Jurkat, Clone E6-1 (cell line): ENCODE measurements at regions not wholly inside any gene's neighbourhood (a gene's known extent, or its start where the extent isn't known, plus 50 kb on each side); places are given as distances from the start of the nearest gene placed in this dataset.
"Not testable (repeated sequence)": the region's sequence is repeated elsewhere in the genome, so short reads cannot be mapped to it uniquely, and the experiment has no call there.

Source experiments
- DNase-seq: peaks from one replicate; pipeline ENCODE4 v3.0.0-alpha.2; 2011; ENCODE audit warnings: low read depth, low spot score
- H3K4me3 ChIP-seq: 2 replicates; pipeline ENCODE4 v1.5.1; 2011; ENCODE audit warnings: mild to moderate bottlenecking, low read length, control low read depth, moderate library complexity

DNA sequence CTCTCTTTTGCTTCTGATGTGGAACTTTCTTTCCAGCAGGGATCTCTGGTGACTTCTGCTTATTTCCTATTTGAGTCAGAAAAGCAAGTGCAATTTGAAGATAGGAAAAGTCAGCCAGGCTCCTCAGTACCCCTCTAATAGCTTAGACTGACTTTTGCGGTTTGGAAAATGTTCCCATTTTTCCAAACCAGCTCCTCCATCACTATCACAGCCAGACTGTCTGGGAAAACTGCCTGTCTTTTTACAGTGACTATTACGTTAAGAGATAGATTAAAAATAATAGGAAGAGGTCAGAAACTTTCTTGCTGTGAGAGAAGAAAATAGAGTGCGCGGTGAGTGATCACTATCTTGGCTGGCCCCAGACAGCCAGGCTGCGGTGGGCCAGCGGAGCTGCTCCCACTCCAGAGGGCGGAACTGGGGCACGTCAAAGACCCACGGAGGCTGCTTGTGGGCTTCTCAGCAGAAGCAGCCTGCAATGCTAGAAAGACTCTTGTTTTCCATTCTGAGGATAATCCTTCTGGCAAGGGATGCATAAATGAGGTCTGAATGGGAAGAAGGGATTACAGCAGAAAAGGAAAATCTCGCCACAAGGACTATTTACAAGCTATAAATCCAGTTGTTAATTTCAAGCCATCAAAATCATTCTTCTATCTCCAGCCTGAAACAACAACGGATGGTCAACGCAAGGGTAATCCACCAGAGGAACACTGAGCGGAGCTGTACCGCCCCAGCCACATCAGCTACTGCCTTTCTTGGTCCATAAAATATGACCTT is 151.0 kb upstream of the MSX2 start:
- DNase-seq: no peak

GRCh38 chr5:174575043-174575442 is 149.3 kb upstream of the MSX2 start:
- DNase-seq: no peak
- no peak overlapping the region for H3K4me3 ChIP-seq

More for the DNA sequence above, 151.0 kb upstream of the MSX2 start:
- no peak overlapping the region for H3K4me3 ChIP-seq

GRCh38 chr5:174576042-174576441 is 148.3 kb upstream of the MSX2 start:
- DNase-seq: no peak
- no peak overlapping the region for H3K4me3 ChIP-seq

DNA sequence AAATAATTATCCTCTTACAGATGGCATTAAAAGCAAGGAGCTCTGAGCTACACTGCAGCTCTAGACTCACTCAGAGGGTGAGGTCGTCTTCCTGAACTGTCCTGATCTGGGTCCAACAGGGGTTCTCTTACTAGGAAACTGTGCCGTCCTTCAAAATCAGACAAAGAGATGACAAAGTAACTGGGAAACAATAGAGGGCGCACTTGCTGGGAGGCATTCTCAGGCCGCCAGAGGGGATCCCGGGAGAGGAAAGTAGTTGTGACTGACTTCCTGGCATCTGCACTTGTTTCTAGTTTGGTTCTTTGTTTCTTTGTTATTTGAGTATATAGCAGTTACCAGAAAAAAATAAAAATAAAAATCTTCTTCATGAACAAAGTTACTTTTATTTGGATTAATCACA is 142.9 kb upstream of the MSX2 start:
- DNase-seq: peak; percentile 19
- no peak overlapping the region for H3K4me3 ChIP-seq

GRCh38 chr5:174581894-174582293 is 142.5 kb upstream of the MSX2 start:
- no peak for DNase-seq
- no peak overlapping the region for H3K4me3 ChIP-seq

- H3K4me3 ChIP-seq: no peak overlapping the region
- DNase-seq: no peak
These were observed 141.3 kb upstream of the MSX2 start for GRCh38 chr5:174583071-174583470.

- no peak for DNase-seq
- H3K4me3 ChIP-seq: no peak overlapping the region
These were observed 138.9 kb upstream of the MSX2 start for GRCh38 chr5:174585472-174585871.

DNA sequence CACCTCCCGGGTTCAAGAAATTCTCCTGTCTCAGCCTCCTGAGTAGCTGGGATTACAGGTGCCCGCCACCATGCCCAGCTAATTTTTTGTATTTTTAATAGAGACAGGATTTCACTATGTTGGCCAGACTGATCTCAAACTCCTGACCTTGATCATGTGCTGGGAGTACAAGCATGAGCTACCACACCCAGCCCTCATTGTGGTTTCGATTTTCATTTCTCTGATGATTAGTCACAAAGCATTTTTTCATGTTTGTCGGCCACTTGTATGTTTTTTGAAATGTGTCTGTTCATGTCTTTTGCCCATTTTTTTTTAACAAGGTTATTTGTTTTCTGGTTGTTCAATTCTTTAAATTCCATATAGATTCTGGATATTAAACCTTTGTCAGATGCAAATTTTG is 138.2 kb upstream of the MSX2 start:
- not testable (repeated sequence) for H3K4me3 ChIP-seq, DNase-seq

DNA sequence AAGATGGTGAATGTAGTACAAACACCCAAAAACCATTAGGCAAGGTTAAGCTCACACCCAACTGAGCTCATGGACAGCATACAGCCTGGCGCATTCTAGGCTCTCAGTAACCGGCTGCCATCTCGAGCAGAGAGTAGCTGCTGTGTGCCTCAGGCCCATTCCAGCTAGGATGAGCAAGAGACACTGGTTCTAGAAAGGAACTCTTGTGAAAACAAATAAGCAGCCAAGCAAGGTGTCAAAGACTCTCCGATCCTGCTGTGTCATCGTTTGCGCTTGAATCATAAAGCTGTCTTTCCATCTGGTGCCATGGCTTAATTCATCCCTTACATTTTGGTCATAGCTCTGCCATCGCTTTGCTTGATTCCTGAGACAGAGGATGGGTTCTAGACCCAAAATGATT is 135.4 kb upstream of the MSX2 start:
- H3K4me3 ChIP-seq: no peak overlapping the region
- DNase-seq: no peak

DNA sequence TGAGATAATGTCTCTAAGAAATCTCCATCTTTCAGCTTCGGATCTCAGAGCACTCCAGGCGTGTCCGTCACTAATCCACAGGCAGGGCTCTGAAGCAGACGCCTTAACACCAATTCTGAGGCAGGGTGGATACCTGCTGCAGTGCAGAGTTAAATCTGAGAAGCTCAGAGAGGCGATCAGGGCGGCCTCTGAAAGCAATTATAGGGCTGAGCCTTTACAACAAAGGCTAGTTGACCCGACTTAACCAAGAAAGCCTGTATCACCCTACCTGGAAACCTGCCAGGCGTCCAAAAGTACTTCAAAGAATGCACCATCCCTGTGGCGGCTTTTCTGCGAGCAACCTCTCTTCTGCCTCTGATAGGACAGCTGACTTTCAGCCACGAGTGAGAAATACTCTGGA is 134.8 kb upstream of the MSX2 start:
- DNase-seq: no peak

GRCh38 chr5:174590820-174591219 is 133.6 kb upstream of the MSX2 start:
- H3K4me3 ChIP-seq: no peak overlapping the region
- DNase-seq: no peak

More for the DNA sequence above, 134.8 kb upstream of the MSX2 start:
- no peak overlapping the region for H3K4me3 ChIP-seq

GRCh38 chr5:174596429-174596828 is 128.0 kb upstream of the MSX2 start:
- no peak overlapping the region for H3K4me3 ChIP-seq
- DNase-seq: no peak

GRCh38 chr5:174599992-174600391 is 124.4 kb upstream of the MSX2 start:
- no peak for DNase-seq
- no peak overlapping the region for H3K4me3 ChIP-seq

- no peak overlapping the region for H3K4me3 ChIP-seq
- no peak for DNase-seq
These were observed 122.4 kb upstream of the MSX2 start for GRCh38 chr5:174601946-174602345.

DNA sequence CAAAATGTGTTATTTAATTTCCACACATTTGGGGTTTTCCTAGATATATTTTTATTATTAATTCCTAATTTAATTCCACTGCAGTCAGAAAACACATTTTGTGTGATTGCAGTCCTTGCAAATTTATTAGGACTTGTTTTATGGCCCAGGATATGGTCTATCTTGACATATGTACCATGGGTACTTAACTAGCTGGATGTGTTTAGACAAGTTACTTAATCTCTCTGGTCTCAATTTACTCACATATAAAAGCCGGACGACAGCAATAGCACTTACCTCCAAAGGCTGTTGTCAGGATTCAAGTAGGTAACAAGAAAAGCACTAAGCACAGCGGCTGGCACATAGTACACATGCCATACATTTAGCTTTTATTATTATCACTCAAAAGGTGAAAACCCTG is 118.2 kb upstream of the MSX2 start:
- DNase-seq: no peak
- no peak overlapping the region for H3K4me3 ChIP-seq

DNA sequence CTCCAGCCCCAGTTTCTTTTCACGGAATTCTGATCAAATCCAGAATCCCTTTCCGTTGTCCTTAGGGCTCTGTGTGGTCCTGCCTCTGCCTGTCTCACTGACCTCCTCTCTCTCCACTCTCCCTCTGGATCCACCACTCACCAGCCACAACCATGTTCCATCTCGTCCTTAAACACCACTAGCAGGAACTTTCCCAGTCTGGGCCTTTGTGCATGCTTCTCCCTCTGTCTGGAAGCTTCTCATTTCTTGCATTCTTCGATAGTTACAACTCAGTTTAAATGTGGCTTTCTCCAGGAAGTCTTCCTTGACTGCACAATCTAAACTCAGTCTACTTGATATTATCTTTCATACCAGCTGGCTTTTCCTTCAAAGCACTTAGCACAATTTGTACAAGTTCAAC is 117.7 kb upstream of the MSX2 start:
- DNase-seq: no peak

GRCh38 chr5:174607205-174607604 is 117.2 kb upstream of the MSX2 start:
- H3K4me3 ChIP-seq: no peak overlapping the region
- DNase-seq: no peak

More for the DNA sequence above, 117.7 kb upstream of the MSX2 start:
- H3K4me3 ChIP-seq: no peak overlapping the region

DNA sequence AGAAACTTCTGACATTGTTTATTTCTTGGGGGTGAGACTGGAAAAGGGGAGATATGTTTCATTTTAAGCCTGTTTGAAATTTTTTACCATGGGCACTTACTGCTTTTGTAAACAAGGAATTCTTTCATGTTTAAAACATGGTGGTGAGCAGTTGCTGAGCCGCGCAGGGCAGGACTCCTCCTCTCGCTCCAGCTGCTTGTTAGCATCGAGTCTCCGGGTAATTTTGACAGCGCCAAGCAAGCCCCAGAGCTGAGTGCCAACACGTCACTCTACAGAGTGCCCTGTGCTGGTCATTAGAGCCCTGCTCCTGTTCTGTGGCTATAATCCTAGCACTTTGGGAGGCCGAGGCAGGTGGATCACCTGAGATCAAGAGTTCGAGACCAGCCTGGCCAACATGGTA is 116.5 kb upstream of the MSX2 start:
- DNase-seq: no peak

DNA sequence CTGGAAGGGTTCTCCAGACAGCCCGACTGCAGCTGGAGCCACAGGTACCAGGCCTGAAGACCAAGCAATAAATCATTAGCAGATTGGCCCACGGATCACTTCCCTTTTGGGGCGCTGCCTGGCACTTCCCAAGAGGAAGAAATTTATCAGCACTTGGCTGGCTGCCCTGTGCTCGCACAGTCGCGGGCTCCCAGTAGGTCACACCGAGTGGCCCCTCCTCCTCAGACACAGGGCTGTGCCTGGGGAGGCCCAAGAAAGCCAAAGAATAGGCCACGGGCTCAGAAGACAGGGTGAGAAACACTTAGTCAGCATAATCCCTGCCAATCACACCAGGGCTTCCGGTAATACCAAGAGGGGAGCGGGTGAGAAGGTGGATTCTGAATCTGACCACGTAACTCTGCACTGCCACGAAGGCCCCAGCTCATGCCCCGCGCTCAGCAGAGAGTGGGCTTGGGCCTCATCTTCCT is 115.7 kb upstream of the MSX2 start:
- H3K4me3 ChIP-seq: no peak overlapping the region
- DNase-seq: no peak

More for the DNA sequence above, 116.5 kb upstream of the MSX2 start:
- no peak overlapping the region for H3K4me3 ChIP-seq

- no peak for DNase-seq
- H3K4me3 ChIP-seq: no peak overlapping the region
These were observed 115.3 kb upstream of the MSX2 start for GRCh38 chr5:174609116-174609515.

GRCh38 chr5:174610968-174611367 is 113.4 kb upstream of the MSX2 start:
- H3K4me3 ChIP-seq: no peak overlapping the region
- no peak for DNase-seq
